ENCODE measurements at regions not wholly inside any gene's neighbourhood (a gene's known extent, or its start where the extent isn't known, plus 50 kb on each side); places are given as distances from the start of the nearest gene placed in this dataset.
"Not testable (repeated sequence)": the region's sequence is repeated elsewhere in the genome, so short reads cannot be mapped to it uniquely, and the experiment has no call there.

DNA sequence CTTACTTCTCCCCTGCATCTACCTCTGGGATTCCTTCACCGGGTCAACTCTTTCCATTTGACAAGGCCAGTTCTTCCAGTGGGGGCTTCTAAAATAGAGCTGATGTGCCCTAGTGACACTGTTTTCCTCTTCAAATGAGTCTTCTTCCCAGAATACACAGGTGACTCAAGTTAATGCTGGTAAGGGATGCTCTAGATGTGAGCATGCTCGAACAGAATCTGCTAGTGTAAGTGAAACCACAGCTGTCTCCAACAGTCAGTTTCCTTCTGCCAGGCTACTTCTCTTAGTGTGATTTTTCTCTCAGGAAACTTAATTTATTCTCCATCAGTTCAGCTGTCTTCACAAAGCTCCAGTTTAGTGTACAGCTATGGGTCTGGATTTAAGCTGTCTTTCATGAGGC is 194.9 kb upstream of the C1orf87 start:
- no peak for DNase-seq (ENCODE audit: low spot score)

DNA sequence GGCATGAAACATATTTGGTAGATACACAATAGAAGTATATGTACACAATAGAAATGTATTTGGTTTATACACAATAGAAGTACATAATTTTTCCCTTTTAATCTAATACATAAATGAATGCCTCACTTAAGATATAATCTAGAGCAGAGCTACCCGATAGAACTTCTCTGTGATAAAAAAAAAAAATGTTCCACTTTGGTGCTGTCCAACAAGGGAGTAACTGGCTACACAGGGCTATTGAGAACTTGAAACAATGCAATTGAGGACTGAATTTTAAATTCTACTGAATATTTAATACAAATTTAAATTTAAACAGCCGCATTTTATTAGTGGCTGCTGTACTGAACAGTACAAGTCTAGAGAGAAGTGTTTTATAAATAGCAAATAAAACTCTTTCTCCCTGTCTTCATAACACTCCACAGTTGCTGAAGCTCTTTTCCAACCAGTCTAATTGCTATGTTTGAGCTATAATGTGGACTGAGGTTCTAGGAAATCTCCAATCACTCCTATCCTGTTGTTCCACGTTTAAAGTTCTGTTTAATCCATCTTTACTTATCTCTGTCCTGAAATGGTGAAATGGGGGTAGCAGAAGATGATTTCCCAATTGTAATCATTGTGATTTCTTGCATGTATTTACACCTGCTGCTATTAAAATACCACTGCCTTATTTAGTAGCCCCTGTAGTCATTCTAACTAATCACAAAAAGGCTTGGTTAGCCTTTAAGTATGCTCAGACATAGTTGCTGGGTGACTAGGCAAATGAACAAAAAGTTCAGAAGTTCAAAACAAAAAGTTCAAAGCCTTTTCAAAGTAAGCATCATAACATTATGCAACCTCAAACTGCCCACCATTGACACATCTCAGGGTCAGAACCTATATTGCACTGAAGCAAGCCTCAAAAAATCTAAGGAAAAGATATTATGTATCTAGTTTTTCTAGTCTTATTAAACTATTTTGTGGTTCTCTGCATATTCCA is 192.3 kb upstream of the C1orf87 start:
- no peak for DNase-seq (ENCODE audit: low spot score)

GRCh38 chr1:60262701-60263100 is 189.1 kb upstream of the C1orf87 start:
- no peak for DNase-seq (ENCODE audit: low spot score)

DNA sequence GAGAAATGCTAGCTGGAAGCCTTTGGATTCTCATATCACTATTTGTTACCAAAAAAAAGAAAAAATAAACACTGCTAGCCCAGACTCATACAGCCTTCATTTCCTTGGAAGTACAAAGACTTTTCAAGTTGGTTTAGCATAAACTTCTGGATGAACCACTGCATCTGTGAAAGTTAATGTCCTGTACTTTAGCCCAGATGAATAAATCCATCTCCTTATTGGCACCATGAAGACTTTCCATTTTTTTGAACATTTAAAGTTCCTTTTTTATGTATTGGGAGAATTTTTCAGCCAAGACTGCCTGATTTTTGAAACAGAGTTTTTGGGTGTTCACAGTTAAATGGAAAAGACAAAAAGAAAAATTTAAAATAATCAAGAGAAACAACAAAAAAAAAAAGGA is 184.0 kb upstream of the C1orf87 start:
- DNase-seq (ENCODE audit: low spot score): no peak

GRCh38 chr1:60255565-60255964 is 182.0 kb upstream of the C1orf87 start:
- no peak for DNase-seq (ENCODE audit: low spot score)

GRCh38 chr1:60251426-60251825 is 177.9 kb upstream of the C1orf87 start:
- no peak for DNase-seq (ENCODE audit: low spot score)

DNA sequence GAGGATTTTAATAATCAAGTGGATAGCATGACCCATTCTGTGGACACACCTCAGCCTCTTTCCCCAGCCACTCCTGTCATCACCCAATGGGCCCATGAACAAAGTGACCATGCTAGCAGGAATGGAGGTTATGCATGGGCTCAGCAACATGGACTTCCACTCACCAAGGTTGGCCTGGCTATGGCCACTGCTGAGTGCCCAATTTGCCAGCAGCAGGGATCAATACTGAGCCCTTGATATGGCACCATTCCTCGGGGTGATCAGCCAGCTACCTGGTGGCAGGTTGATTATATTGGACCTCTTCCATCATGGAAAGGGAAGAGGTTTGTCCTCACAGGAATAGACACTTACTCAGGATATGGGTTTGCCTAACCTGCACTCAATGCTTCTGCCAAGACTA is 173.9 kb upstream of the C1orf87 start:
- not testable (repeated sequence) for DNase-seq (ENCODE audit: low spot score)

- DNase-seq (ENCODE audit: low spot score): no peak
Observed at GRCh38 chr1:60245324-60245723, 171.8 kb upstream of the C1orf87 start.

DNA sequence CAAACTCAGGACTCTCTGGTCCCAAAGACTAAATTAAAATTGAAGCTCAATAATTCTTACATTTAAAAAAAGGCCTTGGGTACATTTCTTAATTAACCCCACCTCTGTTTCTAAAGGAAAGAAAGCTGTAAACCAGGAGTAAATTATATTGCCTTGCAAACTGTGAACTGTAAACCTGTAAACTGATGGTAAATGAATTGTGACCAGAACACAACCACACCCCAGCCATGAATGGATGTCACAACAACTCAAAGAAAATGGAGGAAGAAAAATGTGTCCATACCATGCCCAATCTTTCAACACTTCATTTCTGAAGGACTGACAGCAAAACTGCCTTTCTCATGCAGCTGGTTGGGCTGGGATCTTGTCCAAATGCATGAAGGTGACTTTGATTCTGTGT is 171.3 kb upstream of the C1orf87 start:
- no peak for DNase-seq (ENCODE audit: low spot score)

DNA sequence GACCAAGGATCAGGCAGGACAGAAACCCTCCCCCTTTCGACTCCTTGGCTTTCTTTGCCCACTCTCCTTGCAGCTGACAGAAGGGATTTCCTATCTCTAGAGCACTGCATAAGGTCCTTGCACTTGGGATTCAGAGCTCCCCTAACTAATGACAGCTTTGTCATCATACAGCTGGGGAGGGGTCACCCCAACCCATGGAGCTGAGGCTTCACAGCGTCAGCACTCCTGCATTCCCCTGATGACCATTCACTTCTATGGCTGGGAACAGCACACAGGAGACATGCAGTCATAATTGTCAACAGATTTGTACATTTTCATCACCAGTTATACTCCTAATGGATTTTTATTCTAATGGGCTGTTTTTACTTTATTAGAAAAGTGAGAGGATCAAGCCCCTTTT is 161.7 kb upstream of the C1orf87 start:
- no peak for DNase-seq (ENCODE audit: low spot score)

DNA sequence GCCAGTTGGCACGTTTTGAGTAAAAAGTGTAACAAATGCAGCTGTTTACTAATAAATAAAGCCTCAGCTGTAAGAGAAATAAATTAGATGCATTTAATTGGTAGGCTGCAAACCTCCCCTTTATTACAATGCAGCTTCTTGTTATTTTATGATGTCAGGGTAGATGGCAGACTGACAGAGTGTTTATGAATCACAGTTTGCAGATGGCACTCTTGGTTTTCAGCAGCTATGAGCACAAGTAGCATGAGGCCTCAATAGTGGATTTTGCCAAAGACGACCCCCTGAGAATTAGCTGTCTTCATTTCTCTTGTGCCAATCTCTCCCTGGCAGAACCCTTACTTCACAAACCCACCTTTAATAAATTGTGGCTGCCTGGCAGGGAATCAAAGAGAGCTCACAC is 161.2 kb upstream of the C1orf87 start:
- no peak for DNase-seq (ENCODE audit: low spot score)

DNA sequence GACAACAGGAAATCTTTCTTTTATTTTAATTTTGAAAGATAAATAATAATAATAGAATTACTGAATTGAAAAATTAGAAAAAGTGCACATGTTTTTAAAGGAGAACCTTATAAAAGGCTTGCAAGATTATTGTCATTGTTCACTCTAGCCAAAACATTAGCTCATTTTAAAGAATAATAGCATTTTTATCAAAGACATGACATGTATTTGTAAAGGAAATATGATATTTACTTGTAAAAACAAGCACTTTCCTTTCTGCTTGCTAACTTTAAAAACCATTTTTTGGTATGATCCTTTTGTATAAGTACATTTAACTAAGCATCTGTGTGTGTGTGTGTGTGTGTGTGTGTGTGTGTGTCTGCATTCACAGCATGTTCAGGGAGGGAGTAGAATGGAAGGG is 156.3 kb upstream of the C1orf87 start:
- DNase-seq (ENCODE audit: low spot score): no peak

DNA sequence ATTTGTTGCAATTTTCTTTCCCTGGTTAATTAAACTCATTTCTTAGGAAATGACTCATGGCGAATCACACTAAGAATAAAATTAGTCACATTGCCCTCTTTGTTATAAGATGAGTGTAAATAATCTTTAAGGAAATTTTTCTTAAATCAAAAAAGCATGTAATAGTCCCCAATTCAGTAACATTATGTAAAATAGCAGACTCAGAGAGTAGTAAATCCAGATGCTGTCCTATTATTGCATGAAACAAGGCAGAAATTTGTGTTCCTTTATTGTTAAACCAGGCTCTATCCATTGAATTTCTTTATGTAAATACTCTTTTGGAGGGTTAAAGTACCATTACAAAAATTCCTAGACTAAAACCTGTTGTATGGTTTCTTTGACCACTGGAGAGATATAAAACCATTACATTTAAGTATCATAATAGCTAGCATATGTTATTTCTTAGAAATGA is 154.5 kb upstream of the C1orf87 start:
- no peak for DNase-seq (ENCODE audit: low spot score)

GRCh38 chr1:60227601-60228000 is 154.0 kb upstream of the C1orf87 start:
- no peak for DNase-seq (ENCODE audit: low spot score)

DNA sequence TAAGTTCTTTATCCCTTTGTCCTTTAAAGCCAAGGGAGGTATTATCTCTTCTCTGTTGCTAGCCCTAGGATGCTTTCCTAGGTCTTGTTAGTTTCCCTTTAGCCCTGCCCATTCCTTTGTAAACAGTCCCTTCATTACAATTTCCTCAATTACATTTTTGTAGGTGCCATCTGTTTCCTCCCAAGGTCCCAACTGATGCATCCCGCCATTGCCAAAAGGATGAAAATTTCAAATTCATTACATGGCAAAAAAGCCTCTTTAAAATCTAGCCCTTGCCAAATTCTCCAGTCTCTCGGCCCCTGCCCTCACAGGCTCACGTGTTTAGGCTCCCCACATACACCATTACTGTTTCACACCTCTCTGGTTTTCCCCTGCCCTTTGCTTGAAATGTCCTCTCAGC is 151.9 kb upstream of the C1orf87 start:
- no peak for DNase-seq (ENCODE audit: low spot score)

DNA sequence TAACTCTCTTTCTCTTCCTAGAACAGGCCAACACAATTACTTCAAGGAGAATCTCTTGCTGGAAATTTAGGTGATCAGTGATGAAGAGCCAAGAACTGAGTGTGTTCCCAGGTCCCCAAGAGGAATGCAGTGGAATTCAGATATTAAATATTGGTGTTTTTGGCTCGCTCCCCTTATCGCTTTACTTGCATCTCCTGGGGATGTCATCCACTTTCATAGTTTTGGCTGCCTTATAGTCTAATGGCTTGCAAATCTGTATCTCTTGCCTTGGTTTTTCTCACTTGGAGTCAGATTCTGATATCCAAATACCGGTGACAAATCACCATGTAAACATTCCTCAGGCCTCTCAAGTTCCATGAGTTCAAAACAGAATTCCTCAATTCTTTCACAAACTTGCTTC is 151.0 kb upstream of the C1orf87 start:
- no peak for DNase-seq (ENCODE audit: low spot score)

DNA sequence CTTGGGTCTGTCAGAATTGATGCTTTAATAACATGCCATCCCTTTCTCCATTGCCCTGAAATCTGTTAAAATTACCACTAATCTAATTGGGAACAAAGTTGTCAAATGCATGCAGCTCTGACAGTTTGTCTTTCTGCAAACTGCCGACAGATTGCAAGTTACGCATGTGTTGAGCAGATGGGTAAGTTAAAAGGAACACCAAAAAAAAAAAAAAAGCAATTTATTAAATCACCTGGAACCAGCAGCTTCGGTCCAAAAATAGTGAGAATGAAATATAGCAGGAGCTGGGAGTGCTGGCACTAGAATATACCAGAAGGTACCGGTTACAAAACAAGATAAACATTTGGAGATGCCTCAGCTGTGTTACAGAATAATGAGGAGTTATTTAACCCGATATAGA is 149.6 kb upstream of the C1orf87 start:
- no peak for DNase-seq (ENCODE audit: low spot score)

- DNase-seq (ENCODE audit: low spot score): no peak
Observed at GRCh38 chr1:60222360-60223115, 149.0 kb upstream of the C1orf87 start.

- no peak for DNase-seq (ENCODE audit: low spot score)
Observed at GRCh38 chr1:60213253-60213652, 139.7 kb upstream of the C1orf87 start.

GRCh38 chr1:60196026-60196425 is 122.5 kb upstream of the C1orf87 start:
- no peak for DNase-seq (ENCODE audit: low spot score)

DNA sequence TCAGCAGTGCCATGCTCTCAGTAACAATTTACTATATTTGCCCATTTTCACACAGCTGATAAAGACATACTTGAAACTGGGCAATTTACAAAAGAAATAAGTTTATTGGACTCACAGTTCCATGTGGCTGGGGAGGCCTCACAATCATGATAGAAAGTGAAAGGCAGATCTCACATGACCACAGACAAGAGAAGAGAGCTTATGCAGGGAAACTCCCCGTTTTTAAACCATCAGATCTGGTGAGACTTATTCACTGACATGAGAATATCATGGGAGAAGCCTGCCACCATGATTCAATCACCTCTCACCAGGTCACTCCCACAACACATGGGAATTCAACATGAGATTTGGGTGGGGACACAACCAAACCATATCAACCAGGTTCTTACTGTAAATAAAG is 112.1 kb upstream of the C1orf87 start:
- no peak for DNase-seq (ENCODE audit: low spot score)

GRCh38 chr1:60184521-60184920 is 111.0 kb upstream of the C1orf87 start:
- DNase-seq (ENCODE audit: low spot score): no peak
